ENCODE measurements at regions not wholly inside any gene's neighbourhood (a gene's known extent, or its start where the extent isn't known, plus 50 kb on each side); places are given as distances from the start of the nearest gene placed in this dataset.

DNA sequence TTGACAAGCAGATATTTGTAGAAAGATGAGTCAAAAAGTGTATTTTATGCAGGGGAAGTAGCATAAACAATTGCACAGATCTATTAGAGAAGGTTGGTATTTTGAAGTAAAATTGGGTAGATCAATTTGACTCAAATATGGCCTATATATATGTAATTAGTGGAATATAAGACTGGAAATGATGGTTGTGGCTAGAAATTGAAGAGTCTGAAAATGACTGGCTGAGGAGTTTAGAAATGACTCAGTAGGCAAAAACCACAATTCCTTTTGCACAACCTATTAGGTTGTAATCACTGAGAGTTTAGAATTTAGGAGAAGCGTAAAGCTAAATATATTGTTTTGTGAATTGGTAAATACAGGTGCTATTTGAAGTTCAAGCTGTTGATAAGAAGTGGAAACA lies 622.6 kb upstream of the PCDH20 start:
- POLR2A ChIA-PET: no interaction called here
- Mint-ChIP-seq H3K9me3 (no peaks in the 10 kb centered on the region), H3K27me3 (ENCODE audit: low read depth) (no peaks in the 10 kb centered on the region), H3K4me3 (no peak overlapping the region), H3K4me1 (no peaks in the 10 kb centered on the region), H3K27ac (no peak overlapping the region), H3K36me3 (no peaks in the 10 kb centered on the region)
- ATAC-seq: no peak
- TF ChIP-seq FOXJ3 (CRISPR knock-in tag; IDR thresholded peaks at IDR 0.05; ENCODE audit: borderline replicate concordance): no peak
- no peak for TF ChIP-seq SP1 (CRISPR knock-in tag; conservative IDR thresholded peaks at IDR 0.05)
- no peak for TF ChIP-seq NR3C1 (CRISPR knock-in tag; conservative IDR thresholded peaks at IDR 0.05; ENCODE audit: low read depth)
- TF ChIP-seq, protein P1, sequence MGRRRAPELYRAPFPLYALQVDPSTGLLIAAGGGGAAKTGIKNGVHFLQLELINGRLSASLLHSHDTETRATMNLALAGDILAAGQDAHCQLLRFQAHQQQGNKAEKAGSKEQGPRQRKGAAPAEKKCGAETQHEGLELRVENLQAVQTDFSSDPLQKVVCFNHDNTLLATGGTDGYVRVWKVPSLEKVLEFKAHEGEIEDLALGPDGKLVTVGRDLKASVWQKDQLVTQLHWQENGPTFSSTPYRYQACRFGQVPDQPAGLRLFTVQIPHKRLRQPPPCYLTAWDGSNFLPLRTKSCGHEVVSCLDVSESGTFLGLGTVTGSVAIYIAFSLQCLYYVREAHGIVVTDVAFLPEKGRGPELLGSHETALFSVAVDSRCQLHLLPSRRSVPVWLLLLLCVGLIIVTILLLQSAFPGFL (CRISPR knock-in tag; IDR thresholded peaks at IDR 0.05; ENCODE audit: borderline replicate concordance): no peak
- TF ChIP-seq NFE2L1 (CRISPR knock-in tag; IDR thresholded peaks at IDR 0.05): no peak
- TF ChIP-seq, protein P2, sequence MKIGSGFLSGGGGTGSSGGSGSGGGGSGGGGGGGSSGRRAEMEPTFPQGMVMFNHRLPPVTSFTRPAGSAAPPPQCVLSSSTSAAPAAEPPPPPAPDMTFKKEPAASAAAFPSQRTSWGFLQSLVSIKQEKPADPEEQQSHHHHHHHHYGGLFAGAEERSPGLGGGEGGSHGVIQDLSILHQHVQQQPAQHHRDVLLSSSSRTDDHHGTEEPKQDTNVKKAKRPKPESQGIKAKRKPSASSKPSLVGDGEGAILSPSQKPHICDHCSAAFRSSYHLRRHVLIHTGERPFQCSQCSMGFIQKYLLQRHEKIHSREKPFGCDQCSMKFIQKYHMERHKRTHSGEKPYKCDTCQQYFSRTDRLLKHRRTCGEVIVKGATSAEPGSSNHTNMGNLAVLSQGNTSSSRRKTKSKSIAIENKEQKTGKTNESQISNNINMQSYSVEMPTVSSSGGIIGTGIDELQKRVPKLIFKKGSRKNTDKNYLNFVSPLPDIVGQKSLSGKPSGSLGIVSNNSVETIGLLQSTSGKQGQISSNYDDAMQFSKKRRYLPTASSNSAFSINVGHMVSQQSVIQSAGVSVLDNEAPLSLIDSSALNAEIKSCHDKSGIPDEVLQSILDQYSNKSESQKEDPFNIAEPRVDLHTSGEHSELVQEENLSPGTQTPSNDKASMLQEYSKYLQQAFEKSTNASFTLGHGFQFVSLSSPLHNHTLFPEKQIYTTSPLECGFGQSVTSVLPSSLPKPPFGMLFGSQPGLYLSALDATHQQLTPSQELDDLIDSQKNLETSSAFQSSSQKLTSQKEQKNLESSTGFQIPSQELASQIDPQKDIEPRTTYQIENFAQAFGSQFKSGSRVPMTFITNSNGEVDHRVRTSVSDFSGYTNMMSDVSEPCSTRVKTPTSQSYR (CRISPR knock-in tag; IDR thresholded peaks at IDR 0.05): no peak
- no peak for TF ChIP-seq ZNF232 (CRISPR knock-in tag; IDR thresholded peaks at IDR 0.05)
- TF ChIP-seq, protein P3, sequence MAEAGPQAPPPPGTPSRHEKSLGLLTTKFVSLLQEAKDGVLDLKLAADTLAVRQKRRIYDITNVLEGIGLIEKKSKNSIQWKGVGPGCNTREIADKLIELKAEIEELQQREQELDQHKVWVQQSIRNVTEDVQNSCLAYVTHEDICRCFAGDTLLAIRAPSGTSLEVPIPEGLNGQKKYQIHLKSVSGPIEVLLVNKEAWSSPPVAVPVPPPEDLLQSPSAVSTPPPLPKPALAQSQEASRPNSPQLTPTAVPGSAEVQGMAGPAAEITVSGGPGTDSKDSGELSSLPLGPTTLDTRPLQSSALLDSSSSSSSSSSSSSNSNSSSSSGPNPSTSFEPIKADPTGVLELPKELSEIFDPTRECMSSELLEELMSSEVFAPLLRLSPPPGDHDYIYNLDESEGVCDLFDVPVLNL (CRISPR knock-in tag; IDR thresholded peaks at IDR 0.05; ENCODE audit: borderline replicate concordance, low read depth): no peak
- TF ChIP-seq SMAD4 (CRISPR knock-in tag; IDR thresholded peaks at IDR 0.05): no peak
- no peak for TF ChIP-seq TEAD1 (CRISPR knock-in tag; IDR thresholded peaks at IDR 0.05)
- CTCF ChIA-PET: no interaction called here
- no peak for DNase-seq (ENCODE audit: low spot score)

- H3K27me3 Mint-ChIP-seq (ENCODE audit: low read depth): no peaks in the 10 kb centered on the region
- DNase-seq (ENCODE audit: low spot score): no peak
- POLR2A ChIA-PET: no interaction called here
- no peaks in the 10 kb centered on the region for H3K4me1 Mint-ChIP-seq
- no peak overlapping the region for H3K27ac Mint-ChIP-seq
- CTCF ChIA-PET: no interaction called here
- no peaks in the 10 kb centered on the region for H3K9me3 Mint-ChIP-seq
- no peak for ATAC-seq
- no peak overlapping the region for H3K4me3 Mint-ChIP-seq
- no peaks in the 10 kb centered on the region for H3K36me3 Mint-ChIP-seq
- TF ChIP-seq KAT7 (CRISPR knock-in tag; IDR thresholded peaks at IDR 0.05; ENCODE audit: borderline replicate concordance): no peak
- TF ChIP-seq NR3C1 (CRISPR knock-in tag; conservative IDR thresholded peaks at IDR 0.05; ENCODE audit: low read depth): no peak
- TF ChIP-seq, protein P1 (CRISPR knock-in tag; IDR thresholded peaks at IDR 0.05; ENCODE audit: borderline replicate concordance): no peak
- no peak for TF ChIP-seq CREM (CRISPR knock-in tag; IDR thresholded peaks at IDR 0.05)
- TF ChIP-seq, protein P2 (CRISPR knock-in tag; IDR thresholded peaks at IDR 0.05): no peak
- TF ChIP-seq, protein P4, sequence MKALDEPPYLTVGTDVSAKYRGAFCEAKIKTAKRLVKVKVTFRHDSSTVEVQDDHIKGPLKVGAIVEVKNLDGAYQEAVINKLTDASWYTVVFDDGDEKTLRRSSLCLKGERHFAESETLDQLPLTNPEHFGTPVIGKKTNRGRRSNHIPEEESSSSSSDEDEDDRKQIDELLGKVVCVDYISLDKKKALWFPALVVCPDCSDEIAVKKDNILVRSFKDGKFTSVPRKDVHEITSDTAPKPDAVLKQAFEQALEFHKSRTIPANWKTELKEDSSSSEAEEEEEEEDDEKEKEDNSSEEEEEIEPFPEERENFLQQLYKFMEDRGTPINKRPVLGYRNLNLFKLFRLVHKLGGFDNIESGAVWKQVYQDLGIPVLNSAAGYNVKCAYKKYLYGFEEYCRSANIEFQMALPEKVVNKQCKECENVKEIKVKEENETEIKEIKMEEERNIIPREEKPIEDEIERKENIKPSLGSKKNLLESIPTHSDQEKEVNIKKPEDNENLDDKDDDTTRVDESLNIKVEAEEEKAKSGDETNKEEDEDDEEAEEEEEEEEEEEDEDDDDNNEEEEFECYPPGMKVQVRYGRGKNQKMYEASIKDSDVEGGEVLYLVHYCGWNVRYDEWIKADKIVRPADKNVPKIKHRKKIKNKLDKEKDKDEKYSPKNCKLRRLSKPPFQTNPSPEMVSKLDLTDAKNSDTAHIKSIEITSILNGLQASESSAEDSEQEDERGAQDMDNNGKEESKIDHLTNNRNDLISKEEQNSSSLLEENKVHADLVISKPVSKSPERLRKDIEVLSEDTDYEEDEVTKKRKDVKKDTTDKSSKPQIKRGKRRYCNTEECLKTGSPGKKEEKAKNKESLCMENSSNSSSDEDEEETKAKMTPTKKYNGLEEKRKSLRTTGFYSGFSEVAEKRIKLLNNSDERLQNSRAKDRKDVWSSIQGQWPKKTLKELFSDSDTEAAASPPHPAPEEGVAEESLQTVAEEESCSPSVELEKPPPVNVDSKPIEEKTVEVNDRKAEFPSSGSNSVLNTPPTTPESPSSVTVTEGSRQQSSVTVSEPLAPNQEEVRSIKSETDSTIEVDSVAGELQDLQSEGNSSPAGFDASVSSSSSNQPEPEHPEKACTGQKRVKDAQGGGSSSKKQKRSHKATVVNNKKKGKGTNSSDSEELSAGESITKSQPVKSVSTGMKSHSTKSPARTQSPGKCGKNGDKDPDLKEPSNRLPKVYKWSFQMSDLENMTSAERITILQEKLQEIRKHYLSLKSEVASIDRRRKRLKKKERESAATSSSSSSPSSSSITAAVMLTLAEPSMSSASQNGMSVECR (CRISPR knock-in tag; IDR thresholded peaks at IDR 0.05; ENCODE audit: borderline replicate concordance): no peak
- TF ChIP-seq USF2 (CRISPR knock-in tag; IDR thresholded peaks at IDR 0.05): no peak
- TF ChIP-seq ZNF317 (CRISPR knock-in tag; IDR thresholded peaks at IDR 0.05; ENCODE audit: borderline replicate concordance, low read depth): no peak
- TF ChIP-seq, protein P5, sequence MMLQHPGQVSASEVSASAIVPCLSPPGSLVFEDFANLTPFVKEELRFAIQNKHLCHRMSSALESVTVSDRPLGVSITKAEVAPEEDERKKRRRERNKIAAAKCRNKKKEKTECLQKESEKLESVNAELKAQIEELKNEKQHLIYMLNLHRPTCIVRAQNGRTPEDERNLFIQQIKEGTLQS (CRISPR knock-in tag; conservative IDR thresholded peaks at IDR 0.05): no peak
- TF ChIP-seq MAX (CRISPR knock-in tag; IDR thresholded peaks at IDR 0.05): no peak
- no peak for TF ChIP-seq ZMAT4 (CRISPR knock-in tag; IDR thresholded peaks at IDR 0.05)
These were observed 620.3 kb upstream of the PCDH20 start for GRCh38 chr13:62035981-62036380.
